Astrocyte of the cerebellum (primary cell): ENCODE measurements at regions not wholly inside any gene's neighbourhood (a gene's known extent, or its start where the extent isn't known, plus 50 kb on each side); places are given as distances from the start of the nearest gene placed in this dataset.
A peak's percentile ranks its signal among the peaks of the same experiment; 100 is the strongest.

ENCODE experiments used
- DNase-seq: peaks from one replicate; pipeline ENCODE4 v3.0.0-alpha.2; 2011; ENCODE audit warnings: low read depth
- H3K4me3 ChIP-seq: 2 replicates; pipeline ENCODE4 v1.5.1; 2011; ENCODE audit warnings: mild to moderate bottlenecking, low read depth, low read length, moderate library complexity
- CTCF ChIP-seq: IDR thresholded peaks from 2 replicates; pipeline ENCODE4 v1.5.1; 2012; ENCODE audit warnings: low read length, low read depth, moderate library complexity, mild to moderate bottlenecking; ENCODE audit errors: missing control alignments
- in situ Hi-C: cut with HindIII; loops from 2 replicates; pipeline ENCODE4 v1.10.0; 2017; ENCODE audit warnings: low sequenced_read_pairs

DNA sequence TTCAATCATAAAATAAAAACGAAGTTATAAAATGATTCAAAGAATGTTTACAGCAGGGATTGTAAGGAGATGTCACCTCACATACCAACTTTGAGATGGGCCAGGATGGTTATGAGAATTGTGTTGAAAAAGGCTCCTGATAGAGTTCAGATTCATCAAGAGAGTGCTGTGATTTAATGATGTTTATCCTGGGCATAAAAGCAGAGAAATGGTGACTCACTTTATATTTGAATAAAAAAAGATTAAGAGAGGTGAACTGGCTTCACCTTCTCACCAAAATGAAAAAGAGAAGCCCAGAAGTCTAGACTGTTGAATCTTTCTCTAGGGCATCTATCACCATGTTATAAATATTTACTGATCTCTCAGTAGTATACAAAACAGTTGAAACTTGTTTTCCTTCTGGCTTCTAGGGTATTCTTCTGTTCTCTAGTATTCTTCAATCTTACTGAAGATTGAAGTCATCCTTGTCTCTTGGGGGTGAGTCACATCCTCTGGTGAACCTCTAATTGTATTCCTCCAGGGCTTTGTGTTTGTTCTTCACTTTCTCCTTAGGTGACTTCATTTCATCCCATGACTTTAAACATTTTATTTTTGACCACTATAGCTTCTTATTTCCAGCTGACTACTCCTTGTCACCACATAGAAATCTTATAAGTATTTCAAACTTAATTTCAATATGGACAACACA lies 1237.3 kb upstream of the C9orf72 start:
- TF ChIP-seq CTCF = no peak
- no peak overlapping the region for H3K4me3 ChIP-seq
- DNase-seq = peak; percentile 19
- in situ Hi-C loops = no loop called here

DNA sequence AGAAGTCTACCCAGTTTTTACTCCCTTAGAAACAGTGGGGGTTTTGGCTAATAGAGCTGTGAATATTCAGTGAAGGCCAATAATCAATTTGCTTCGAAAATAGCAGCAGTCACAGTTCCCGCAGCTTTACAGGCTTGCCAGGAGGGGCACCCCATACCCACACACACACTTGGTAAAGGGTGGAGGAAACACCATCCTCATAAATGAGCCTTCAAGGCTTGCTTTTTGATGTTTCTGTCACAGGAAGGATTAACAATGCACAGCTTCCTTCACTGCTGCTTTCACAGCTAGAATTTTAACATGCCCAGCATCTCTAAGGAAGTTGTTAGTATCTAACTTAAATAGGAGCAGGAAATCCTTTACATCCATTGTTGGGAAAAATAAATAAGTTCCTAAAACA lies 1247.5 kb upstream of the C9orf72 start:
- no peak overlapping the region for H3K4me3 ChIP-seq
- no peak for DNase-seq
- TF ChIP-seq CTCF = no peak
- in situ Hi-C loops = no loop called here

- TF ChIP-seq CTCF = no peak
- H3K4me3 ChIP-seq = no peak overlapping the region
- no peak for DNase-seq
- in situ Hi-C loops = no loop called here
These were observed 1248.0 kb upstream of the C9orf72 start for GRCh38 chr9:28821240-28821639.

GRCh38 chr9:28824432-28824963 lies 1251.2 kb upstream of the C9orf72 start:
- TF ChIP-seq CTCF = no peak
- H3K4me3 ChIP-seq = no peak overlapping the region
- no peak for DNase-seq
- in situ Hi-C loops = no loop called here

DNA sequence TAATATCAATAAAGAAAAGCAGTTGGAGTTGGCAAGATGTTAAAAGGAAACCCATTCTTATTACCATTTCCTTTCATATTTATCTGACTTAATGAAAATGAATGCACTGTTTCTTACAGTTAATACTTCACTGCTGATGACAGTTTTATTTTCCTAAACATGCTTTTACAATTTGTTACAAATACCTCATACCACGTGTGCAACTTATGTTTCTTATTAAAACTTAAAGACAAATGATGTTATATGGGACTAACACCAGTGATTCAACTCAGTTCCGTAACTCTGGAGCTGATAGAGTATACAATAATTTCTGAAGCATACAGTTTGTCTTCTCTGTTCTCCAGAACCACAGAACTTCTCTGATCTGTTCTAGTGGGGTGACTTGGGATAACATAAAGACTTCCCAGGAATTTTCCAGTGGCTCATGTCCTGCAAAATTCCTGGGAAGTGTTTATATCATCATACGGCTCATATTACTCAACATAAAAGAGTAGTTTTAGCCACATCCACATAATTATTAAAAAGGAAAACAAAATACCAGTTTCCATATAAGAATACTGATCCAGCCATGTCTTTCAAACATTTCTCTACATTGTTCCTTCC lies 1259.0 kb upstream of the C9orf72 start:
- in situ Hi-C loops = no loop called here
- no peak overlapping the region for H3K4me3 ChIP-seq
- no peak for TF ChIP-seq CTCF
- no peak for DNase-seq

DNA sequence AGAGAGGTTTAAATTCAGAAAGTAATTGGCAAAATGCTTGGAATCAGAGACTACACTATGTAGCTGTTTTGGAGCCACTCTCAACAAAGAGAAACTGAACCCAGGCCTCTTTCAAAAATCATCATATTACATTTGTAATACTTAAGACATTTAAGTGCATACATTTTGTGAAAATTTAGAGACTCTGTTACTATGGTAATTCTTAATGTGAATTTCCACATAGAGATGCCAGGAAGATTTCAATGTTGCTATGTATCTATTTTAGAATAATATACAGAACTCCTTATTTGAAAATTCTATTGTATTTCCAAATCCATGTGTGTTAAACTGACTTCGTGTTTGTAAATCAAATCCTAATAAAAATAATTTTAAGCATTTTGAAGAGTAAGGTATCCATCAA lies 1260.9 kb upstream of the C9orf72 start:
- TF ChIP-seq CTCF = no peak
- no peak overlapping the region for H3K4me3 ChIP-seq
- DNase-seq = no peak
- in situ Hi-C loops = no loop called here
